Hematopoietic multipotent progenitor cell treated with erythropoietin and hydrocortisone succinate and interleukin-3 and kit ligand, for 8 days (in vitro differentiated cells): ENCODE measurements at regions not wholly inside any gene's neighbourhood (a gene's known extent, or its start where the extent isn't known, plus 50 kb on each side); places are given as distances from the start of the nearest gene placed in this dataset.

Source experiments
- DNase-seq: peaks from one replicate; pipeline ENCODE4 v3.0.0-alpha.2; 2015

DNA sequence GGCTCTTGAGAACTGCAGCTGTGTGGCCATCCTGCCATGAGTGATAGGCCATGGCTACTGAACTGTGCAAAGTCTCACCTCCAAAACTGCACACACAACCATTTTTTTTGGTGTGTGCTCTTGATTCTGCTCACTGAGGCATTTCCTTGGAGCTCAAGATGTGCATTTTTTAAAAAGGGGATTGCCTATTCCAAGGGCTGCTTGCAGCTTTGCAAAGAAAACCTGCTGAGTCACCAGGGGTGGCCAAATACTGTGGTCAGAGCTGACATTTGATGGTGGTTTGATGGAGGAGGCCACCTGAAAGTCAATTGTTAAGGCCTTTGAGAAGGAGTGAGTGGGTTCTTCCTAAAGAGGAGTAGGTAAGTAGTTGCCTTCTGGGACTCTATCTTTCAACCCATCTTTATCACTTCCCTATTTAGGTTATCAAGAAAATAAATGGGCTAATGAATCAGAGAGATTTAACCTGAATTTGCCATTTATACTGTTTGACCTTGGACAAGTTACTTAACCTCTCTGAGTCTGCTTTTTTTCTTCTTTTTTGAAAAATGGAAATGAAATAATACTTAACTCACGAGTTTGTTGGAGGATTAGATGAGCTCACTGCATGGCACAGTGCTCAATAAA, 87.9 kb downstream of the CHST2 start:
- DNase-seq, result peak; percentile 57

DNA sequence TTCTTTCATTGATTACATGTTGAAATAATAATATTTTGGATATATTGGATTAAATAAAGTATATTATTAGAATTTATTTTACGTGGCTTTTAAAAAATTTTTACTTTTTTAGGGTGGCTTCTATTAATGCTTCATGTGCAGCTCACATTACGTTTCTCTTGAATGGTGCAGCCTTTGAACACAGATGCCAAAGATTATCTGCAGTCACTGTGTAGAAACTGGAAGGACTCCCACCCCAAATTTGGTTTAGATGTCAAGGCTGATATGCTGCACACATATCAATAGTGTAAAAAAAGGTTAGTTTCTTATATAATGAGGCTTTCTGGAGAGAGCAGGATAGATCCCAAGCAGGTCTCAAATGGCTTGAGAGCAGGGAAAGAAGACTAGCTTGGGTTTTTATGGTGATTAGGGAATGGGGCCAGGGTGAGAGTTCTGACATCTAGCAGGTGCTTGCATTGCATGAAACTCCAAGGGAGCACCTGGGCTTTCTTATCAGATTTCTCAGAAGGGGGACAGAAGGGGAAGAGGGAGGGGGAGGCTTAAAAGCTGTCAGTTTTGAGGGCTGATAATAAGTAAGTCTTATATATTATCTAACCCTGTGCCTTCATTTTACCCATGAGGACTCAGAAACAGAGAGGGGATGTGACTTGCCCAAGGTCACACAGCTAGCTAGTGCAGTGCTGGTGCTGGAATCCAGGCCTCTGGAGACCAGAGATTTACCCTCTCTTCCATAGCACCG, 89.6 kb downstream of the CHST2 start:
- DNase-seq, result no peak

DNA sequence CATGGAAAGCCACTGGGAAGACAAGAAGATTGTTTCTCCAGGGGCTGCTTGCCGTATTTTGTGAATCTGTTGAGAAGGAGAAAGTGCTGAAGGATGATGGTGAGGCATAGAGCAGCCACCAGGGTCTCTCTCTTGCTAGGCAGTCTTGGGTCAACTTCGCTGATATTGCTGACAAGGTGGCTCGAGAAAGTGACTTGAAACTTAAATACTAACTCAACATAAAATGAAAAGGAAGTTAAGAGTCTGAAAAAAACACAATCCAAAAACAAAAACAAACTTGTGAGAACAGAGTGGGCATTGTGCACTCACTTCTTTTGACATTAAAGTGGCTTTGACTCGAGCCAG, 90.1 kb downstream of the CHST2 start:
- no peak for DNase-seq

GRCh38 chr3:143210141-143210540, 90.6 kb downstream of the CHST2 start:
- no peak for DNase-seq

DNA sequence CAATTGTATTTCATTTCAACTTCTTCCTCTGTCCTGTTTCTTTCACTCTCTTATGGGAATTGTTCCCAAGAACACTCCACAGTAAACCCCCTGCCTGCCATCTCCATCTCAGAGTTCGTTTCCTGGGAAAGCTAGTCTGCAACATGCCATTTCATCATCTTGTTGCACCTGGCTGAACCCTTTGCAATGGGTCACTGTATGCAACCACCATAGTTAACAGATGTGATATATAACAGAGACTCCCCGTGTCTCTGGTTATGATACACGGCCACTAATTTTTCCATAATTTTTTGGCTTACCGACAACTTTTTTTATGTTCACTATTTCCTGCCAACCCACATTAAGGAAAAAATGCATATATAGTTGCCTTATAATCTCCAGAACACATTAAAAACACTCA, 95.5 kb downstream of the CHST2 start:
- DNase-seq, result no peak
